HG03196 (cell line): ENCODE measurements at regions not wholly inside any gene's neighbourhood (a gene's known extent, or its start where the extent isn't known, plus 50 kb on each side); places are given as distances from the start of the nearest gene placed in this dataset.

ENCODE experiments used
- ATAC-seq: cut with Tn5 transposase; IDR thresholded peaks from one replicate; pipeline ENCODE4 v1.9.1; 2021; ENCODE audit not compliant: unreplicated experiment

GRCh38 chr11:91188484-91188883, 965.6 kb upstream of the CHORDC1 start:
- ATAC-seq: no peak

GRCh38 chr11:91187314-91187713, 964.5 kb upstream of the CHORDC1 start:
- no peak for ATAC-seq

GRCh38 chr11:91178366-91178765, 955.5 kb upstream of the CHORDC1 start:
- ATAC-seq: no peak

- ATAC-seq: no peak
Observed at GRCh38 chr11:91174734-91175133, 951.9 kb upstream of the CHORDC1 start.

- ATAC-seq: no peak
Observed at GRCh38 chr11:91174193-91174592, 951.3 kb upstream of the CHORDC1 start.

DNA sequence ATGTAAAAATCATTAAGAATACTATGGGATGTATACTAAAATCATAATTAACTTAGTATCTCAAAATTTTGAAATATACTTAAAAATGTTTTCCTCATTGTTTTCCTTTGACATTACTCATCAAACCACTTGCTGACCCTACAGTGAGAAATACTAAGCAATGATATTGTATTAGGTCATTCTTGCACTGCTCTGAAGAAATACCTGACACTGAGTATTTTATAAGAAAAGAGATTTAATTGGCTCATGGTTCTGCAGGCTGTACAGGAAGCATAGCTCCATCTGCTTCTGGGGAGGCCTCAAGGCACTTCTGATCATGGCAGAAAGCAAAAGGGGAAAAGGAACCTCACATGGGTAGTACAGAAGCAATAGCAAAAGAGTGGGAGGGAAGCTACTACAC, 950.9 kb upstream of the CHORDC1 start:
- no peak for ATAC-seq

GRCh38 chr11:91170711-91171110, 947.9 kb upstream of the CHORDC1 start:
- no peak for ATAC-seq

GRCh38 chr11:91164452-91164822, 941.6 kb upstream of the CHORDC1 start:
- ATAC-seq: no peak

- ATAC-seq: no peak
Observed at GRCh38 chr11:91163619-91164451, 941.0 kb upstream of the CHORDC1 start.

DNA sequence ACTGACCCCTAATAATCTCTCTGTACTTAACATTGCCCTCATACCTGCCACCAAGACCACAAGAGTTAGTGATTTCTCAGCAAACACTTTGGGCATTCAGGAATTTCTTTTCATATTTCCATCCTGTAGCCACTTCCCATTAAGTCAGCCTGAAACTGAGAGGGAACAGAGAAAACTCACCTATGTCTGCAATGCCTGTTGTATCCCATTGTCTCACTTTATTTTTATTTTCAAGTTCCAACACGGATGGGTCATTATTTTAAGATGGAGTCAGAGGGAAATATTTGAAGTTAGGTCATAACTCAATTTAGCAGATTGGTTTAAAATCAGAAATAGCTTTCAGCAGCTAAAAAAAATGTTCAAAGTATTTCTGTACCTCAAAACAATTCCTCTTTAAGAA, 937.8 kb upstream of the CHORDC1 start:
- no peak for ATAC-seq

GRCh38 chr11:91158891-91159537, 936.2 kb upstream of the CHORDC1 start:
- ATAC-seq: no peak

- no peak for ATAC-seq
Observed at GRCh38 chr11:91158297-91158696, 935.4 kb upstream of the CHORDC1 start.

GRCh38 chr11:91156041-91156440, 933.2 kb upstream of the CHORDC1 start:
- no peak for ATAC-seq

- no peak for ATAC-seq
Observed at GRCh38 chr11:91147885-91148284, 925.0 kb upstream of the CHORDC1 start.

GRCh38 chr11:91141655-91142054, 918.8 kb upstream of the CHORDC1 start:
- ATAC-seq: no peak

- ATAC-seq: no peak
Observed at GRCh38 chr11:91136631-91137030, 913.8 kb upstream of the CHORDC1 start.

DNA sequence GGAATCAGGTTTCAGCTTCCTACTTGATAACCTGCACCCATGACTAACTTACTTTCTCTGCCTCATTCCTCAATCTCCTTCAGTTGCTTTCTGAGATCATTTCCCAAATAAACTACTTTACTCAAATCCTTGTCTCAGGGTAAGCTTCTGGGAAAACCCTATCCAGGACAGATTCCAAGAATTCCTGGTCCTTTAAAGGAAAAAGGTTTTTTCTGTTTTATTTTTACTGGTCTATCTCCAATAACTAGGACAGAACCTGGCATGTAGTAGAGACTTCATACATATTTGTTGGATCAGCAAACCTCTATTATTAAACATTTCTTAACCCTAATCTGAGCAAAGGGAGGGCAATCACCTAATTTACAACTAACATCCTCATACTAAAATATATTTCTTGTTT, 910.5 kb upstream of the CHORDC1 start:
- ATAC-seq: no peak

DNA sequence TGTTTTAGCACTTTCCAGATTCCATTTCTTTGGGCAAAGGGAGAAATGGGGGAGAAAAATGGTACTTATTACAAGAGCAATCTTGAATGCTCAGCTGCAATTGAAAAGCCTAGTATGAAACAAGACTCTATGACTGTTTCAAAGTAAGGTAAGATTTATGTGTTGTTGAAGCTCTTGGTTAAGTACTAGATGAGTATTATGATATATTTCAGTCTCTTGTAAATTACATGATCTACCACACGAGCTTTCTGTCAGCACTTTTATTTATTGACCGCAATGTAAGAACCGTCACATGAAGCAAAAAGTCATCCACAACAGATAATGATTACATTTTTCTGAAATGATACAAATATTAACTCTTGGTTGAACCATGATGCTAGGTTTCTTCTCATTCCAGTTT, 906.7 kb upstream of the CHORDC1 start:
- no peak for ATAC-seq

- no peak for ATAC-seq
Observed at GRCh38 chr11:91124363-91124762, 901.5 kb upstream of the CHORDC1 start.

GRCh38 chr11:91115116-91115515, 892.3 kb upstream of the CHORDC1 start:
- ATAC-seq: no peak

- no peak for ATAC-seq
Observed at GRCh38 chr11:91104237-91104636, 881.4 kb upstream of the CHORDC1 start.

- ATAC-seq: no peak
Observed at GRCh38 chr11:91100427-91100826, 877.6 kb upstream of the CHORDC1 start.

GRCh38 chr11:91097083-91097482, 874.2 kb upstream of the CHORDC1 start:
- ATAC-seq: no peak
